Upper lobe of right lung (tissue), 1 donor: ENCODE measurements at regions not wholly inside any gene's neighbourhood (a gene's known extent, or its start where the extent isn't known, plus 50 kb on each side); places are given as distances from the start of the nearest gene placed in this dataset.

ENCODE experiments used
- ATAC-seq: fragments of 200-7000 bp; cut with Tn5 transposase; one replicate; pipeline ENCODE4 v1.9.1; 2020; ENCODE audit warnings: mild to moderate bottlenecking, moderate library complexity
- DNase-seq: peaks from one replicate; pipeline ENCODE4 v3.0.0-alpha.2; 2020
- H3K27ac ChIP-seq: fragments of 200-600 bp; one replicate; pipeline ENCODE4 v1.8.0; 2022
- H3K27me3 ChIP-seq: fragments of 200-600 bp; one replicate; pipeline ENCODE4 v1.8.0; 2022; ENCODE audit warnings: mild to moderate bottlenecking
- H3K36me3 ChIP-seq: fragments of 200-600 bp; one replicate; pipeline ENCODE4 v1.8.0; 2022
- H3K4me1 ChIP-seq: fragments of 200-600 bp; one replicate; pipeline ENCODE4 v1.8.0; 2022
- H3K4me3 ChIP-seq: fragments of 200-600 bp; one replicate; pipeline ENCODE4 v1.8.0; 2022; ENCODE audit warnings: mild to moderate bottlenecking
- H3K9me3 ChIP-seq: fragments of 200-600 bp; one replicate; pipeline ENCODE4 v1.8.0; 2022
- CTCF ChIP-seq: fragments of 200-600 bp; IDR thresholded peaks from one replicate; pipeline ENCODE4 v1.8.0; 2022; ENCODE audit warnings: antibody characterized with exemption
- intact Hi-C: fragments of 100-400 bp; cut with DNase I; formaldehyde crosslinking; loops from one replicate; pipeline ENCODE4 v1.11.0; 2022
- donor health status: DM: no; HTN: yes; CAD: no; lungs with severe emphysema.

- Histone ChIP-seq H3K4me3 (no peak overlapping the region), H3K4me1 (no peaks in the 10 kb centered on the region), H3K9me3 (no peaks in the 10 kb centered on the region), H3K27me3 (no peaks in the 10 kb centered on the region), H3K36me3 (no peaks in the 10 kb centered on the region), H3K27ac (no peak overlapping the region)
- DNase-seq (no peak), ATAC-seq (no peak)
- TF ChIP-seq CTCF, result no peak
- intact Hi-C loops, result no loop called here
Observed at GRCh38 chr18:38237796-38238195, 672.2 kb upstream of the CELF4 start.

GRCh38 chr18:38221476-38222100 lies 656.0 kb upstream of the CELF4 start:
- Histone ChIP-seq H3K27ac (no peak overlapping the region), H3K9me3 (no peaks in the 10 kb centered on the region), H3K27me3 (no peaks in the 10 kb centered on the region), H3K4me1 (no peaks in the 10 kb centered on the region), H3K4me3 (no peak overlapping the region), H3K36me3 (no peaks in the 10 kb centered on the region)
- intact Hi-C loops, result no loop called here
- no peak for TF ChIP-seq CTCF
- DNase-seq, result no peak
- no peak for ATAC-seq

GRCh38 chr18:38198956-38199355 lies 633.4 kb upstream of the CELF4 start:
- Histone ChIP-seq H3K4me1 (no peaks in the 10 kb centered on the region), H3K36me3 (no peaks in the 10 kb centered on the region), H3K27me3 (no peaks in the 10 kb centered on the region), H3K27ac (no peak overlapping the region), H3K4me3 (no peak overlapping the region), H3K9me3 (no peaks in the 10 kb centered on the region)
- no peak for DNase-seq
- ATAC-seq, result no peak
- no peak for TF ChIP-seq CTCF
- intact Hi-C loops, result no loop called here

- Histone ChIP-seq H3K4me3 (no peak overlapping the region), H3K36me3 (no peaks in the 10 kb centered on the region), H3K27ac (no peak overlapping the region), H3K27me3 (no peaks in the 10 kb centered on the region), H3K9me3 (no peaks in the 10 kb centered on the region), H3K4me1 (no peaks in the 10 kb centered on the region)
- intact Hi-C loops, result no loop called here
- no peak for DNase-seq
- TF ChIP-seq CTCF, result no peak
- no peak for ATAC-seq
Observed at GRCh38 chr18:38198526-38198925, 632.9 kb upstream of the CELF4 start.

GRCh38 chr18:38186491-38186890 lies 620.9 kb upstream of the CELF4 start:
- Histone ChIP-seq H3K4me3 (no peak overlapping the region), H3K9me3 (no peaks in the 10 kb centered on the region), H3K4me1 (no peaks in the 10 kb centered on the region), H3K27me3 (no peaks in the 10 kb centered on the region), H3K36me3 (no peaks in the 10 kb centered on the region), H3K27ac (no peak overlapping the region)
- TF ChIP-seq CTCF, result no peak
- DNase-seq, result no peak
- intact Hi-C loops, result no loop called here
- ATAC-seq, result no peak

- TF ChIP-seq CTCF, result no peak
- Histone ChIP-seq H3K27me3 (no peaks in the 10 kb centered on the region), H3K4me1 (no peaks in the 10 kb centered on the region), H3K27ac (no peak overlapping the region), H3K4me3 (no peak overlapping the region), H3K36me3 (no peaks in the 10 kb centered on the region), H3K9me3 (no peaks in the 10 kb centered on the region)
- intact Hi-C loops, result no loop called here
- no peak for DNase-seq
- no peak for ATAC-seq
Observed at GRCh38 chr18:38174594-38174993, 609.0 kb upstream of the CELF4 start.
